DOHH2 (cell line): ENCODE measurements at regions not wholly inside any gene's neighbourhood (a gene's known extent, or its start where the extent isn't known, plus 50 kb on each side); places are given as distances from the start of the nearest gene placed in this dataset.

Experiments
- H3F3A ChIP-seq: fragments of 200-600 bp; sonication (generic), shearing (Covaris generic); 2 replicates; pipeline ENCODE4 v1.6.0; 2016; ENCODE audit warnings: antibody characterized with exemption, mild to moderate bottlenecking; ENCODE audit not compliant: control insufficient read depth, insufficient read depth
- H3K27ac ChIP-seq: fragments of 200-600 bp; sonication (generic); 2 replicates; pipeline ENCODE4 v1.5.1; 2014; ENCODE audit warnings: low read depth, mild to moderate bottlenecking, low read length, moderate library complexity
- H3K27me3 ChIP-seq: fragments of 200-600 bp; sonication (generic); 2 replicates; pipeline ENCODE4 v1.6.1; 2014; ENCODE audit warnings: mild to moderate bottlenecking, low read length, mixed read lengths; ENCODE audit not compliant: control insufficient read depth
- H3K36me3 ChIP-seq: fragments of 200-600 bp; sonication (generic); 2 replicates; pipeline ENCODE4 v1.6.1; 2014; ENCODE audit warnings: mild to moderate bottlenecking, low read length, moderate library complexity, mixed read lengths; ENCODE audit not compliant: control insufficient read depth
- H3K4me1 ChIP-seq: fragments of 200-600 bp; sonication (generic); 2 replicates; pipeline ENCODE4 v1.6.1; 2014; ENCODE audit warnings: mild to moderate bottlenecking, low read length, mixed read lengths; ENCODE audit not compliant: control insufficient read depth
- H3K4me2 ChIP-seq: fragments of 200-600 bp; sonication (generic); 2 replicates; pipeline ENCODE4 v1.6.0; 2014; ENCODE audit warnings: mild to moderate bottlenecking, low read length, moderate library complexity
- H3K4me3 ChIP-seq: fragments of 200-600 bp; sonication (generic); 2 replicates; pipeline ENCODE4 v1.5.1; 2014; ENCODE audit warnings: mild to moderate bottlenecking, low read length, mixed read lengths
- H3K79me2 ChIP-seq: fragments of 200-600 bp; sonication (generic); 2 replicates; pipeline ENCODE4 v1.6.1; 2014; ENCODE audit warnings: mild to moderate bottlenecking, low read length, mixed read lengths; ENCODE audit not compliant: control insufficient read depth
- H3K9me2 ChIP-seq: fragments of 200-600 bp; sonication (generic); replicated peaks from 2 replicates; pipeline ENCODE4 v1.6.1; 2014; ENCODE audit warnings: mild to moderate bottlenecking, low read length, mixed read lengths; ENCODE audit not compliant: control insufficient read depth
- H3K9me3 ChIP-seq: fragments of 200-600 bp; sonication (generic); 2 replicates; pipeline ENCODE4 v1.6.1; 2014; ENCODE audit warnings: antibody characterized with exemption, low read length, mixed read lengths; ENCODE audit not compliant: control insufficient read depth, insufficient read depth
- H4K20me1 ChIP-seq: fragments of 200-600 bp; sonication (generic); 2 replicates; pipeline ENCODE4 v1.6.0; 2014; ENCODE audit warnings: low read depth, mild to moderate bottlenecking, antibody characterized with exemption, low read length, moderate library complexity; ENCODE audit not compliant: control insufficient read depth, insufficient read depth
- CTCF ChIP-seq: fragments of 200-600 bp; sonication (generic); IDR thresholded peaks from one replicate; pipeline ENCODE4 v1.5.1; 2014; ENCODE audit warnings: antibody characterized with exemption, mild to moderate bottlenecking, low read depth, low read length; ENCODE audit not compliant: poor library complexity, severe bottlenecking
- EZH2phosphoT487 ChIP-seq: fragments of 200-600 bp; sonication (generic); IDR thresholded peaks from 2 replicates; pipeline ENCODE4 v1.6.1; 2017; ENCODE audit warnings: borderline replicate concordance, mild to moderate bottlenecking, antibody characterized with exemption, low read length, moderate library complexity, mixed read lengths

- Histone ChIP-seq H3K4me2 (no peak overlapping the region), H4K20me1 (no peaks in the 10 kb centered on the region), H3K36me3 (no peaks in the 10 kb centered on the region), H3K79me2 (no peaks in the 10 kb centered on the region), H3K4me1 (peaks cover 4% of the 10 kb centered on the region; the same call in 1 of the 2 replicates), H3K4me3 (no peak overlapping the region), H3K27me3 (no peaks in the 10 kb centered on the region), H3K27ac (no peak overlapping the region), H3K9me3 (no peaks in the 10 kb centered on the region), H3F3A (no peaks in the 10 kb centered on the region), H3K9me2 (no peaks in the 10 kb centered on the region)
- TF ChIP-seq CTCF (no peak), EZH2phosphoT487 (no peak)
These were observed 207.5 kb upstream of the JUN start for GRCh38 chr1:58991305-58991704.

GRCh38 chr1:58992643-58993042 is 208.8 kb upstream of the JUN start:
- Histone ChIP-seq H3K9me3 (no peaks in the 10 kb centered on the region), H3K4me1 (peaks cover 4% of the 10 kb centered on the region; the same call in 1 of the 2 replicates), H4K20me1 (no peaks in the 10 kb centered on the region), H3K79me2 (no peaks in the 10 kb centered on the region), H3K9me2 (no peaks in the 10 kb centered on the region), H3K27me3 (no peaks in the 10 kb centered on the region), H3F3A (no peaks in the 10 kb centered on the region), H3K4me3 (no peak overlapping the region), H3K36me3 (no peaks in the 10 kb centered on the region), H3K4me2 (no peak overlapping the region), H3K27ac (no peak overlapping the region)
- TF ChIP-seq EZH2phosphoT487 (no peak), CTCF (no peak)

GRCh38 chr1:58993403-58993802 is 209.6 kb upstream of the JUN start:
- TF ChIP-seq CTCF (no peak), EZH2phosphoT487 (no peak)
- Histone ChIP-seq H3K27me3 (no peaks in the 10 kb centered on the region), H3K9me2 (no peaks in the 10 kb centered on the region)

More at GRCh38 chr1:58993403-58993802, 209.6 kb upstream of the JUN start:
- Histone ChIP-seq H4K20me1 (no peaks in the 10 kb centered on the region), H3K4me2 (no peak overlapping the region), H3K27ac (no peak overlapping the region), H3K79me2 (no peaks in the 10 kb centered on the region), H3K36me3 (no peaks in the 10 kb centered on the region), H3K9me3 (no peaks in the 10 kb centered on the region), H3K4me3 (no peak overlapping the region), H3K4me1 (peaks cover 4% of the 10 kb centered on the region; the same call in 1 of the 2 replicates), H3F3A (no peaks in the 10 kb centered on the region)
